Stomach (tissue), 8 donors: ENCODE measurements at regions not wholly inside any gene's neighbourhood (a gene's known extent, or its start where the extent isn't known, plus 50 kb on each side); places are given as distances from the start of the nearest gene placed in this dataset.
"Not testable (repeated sequence)": the region's sequence is repeated elsewhere in the genome, so short reads cannot be mapped to it uniquely, and the experiment has no call there.

Experiments
- DNase-seq, 2 donors: peaks; one replicate each; pipeline versions ENCODE4 v3.0.0 to v3.0.0-alpha.2; 2013 to 2019
- H3K27ac ChIP-seq, 5 donors: fragments of 200-600 bp in 4 of 5; sonication (generic) in 4 of 5; one replicate each; pipeline ENCODE4 v1.5.1; 2013 to 2019; ENCODE audit warnings: mild to moderate bottlenecking in 1 of 5, moderate library complexity in 1 of 5
- H3K27me3 ChIP-seq, 3 donors: fragments of 200-600 bp; sonication (generic); one replicate each; pipeline ENCODE4 v1.5.1; 2017 to 2019; ENCODE audit warnings: mixed run types in 1 of 3
- H3K36me3 ChIP-seq, 4 donors: fragments of 200-600 bp; sonication (generic); 1 replicate in 3 of 4; 2 replicates in 1 of 4; pipeline ENCODE4 v1.5.1; 2016 to 2019
- H3K4me1 ChIP-seq, 4 donors: fragments of 200-600 bp; sonication (generic); one replicate each; pipeline ENCODE4 v1.5.1; 2016 to 2019
- H3K4me3 ChIP-seq, 4 donors: fragments of 200-600 bp; sonication (generic) in 3 of 4; one replicate each; pipeline ENCODE4 v1.5.1; 2016 to 2019; ENCODE audit warnings: mild to moderate bottlenecking in 1 of 4
- H3K9me3 ChIP-seq, 4 donors: fragments of 200-600 bp; sonication (generic); one replicate each; pipeline ENCODE4 v1.5.1; 2016 to 2019
- EP300 ChIP-seq: sonication (generic); formaldehyde crosslinking; IDR thresholded peaks from one replicate; pipeline ENCODE4 v1.6.1; 2017; ENCODE audit warnings: antibody characterized with exemption
- POLR2A ChIP-seq, 4 donors: fragments of 450-650 bp; IDR thresholded peaks; one replicate each; pipeline ENCODE4 v1.6.1; 2016; ENCODE audit warnings: antibody characterized with exemption in 4 of 4, control low read depth in 2 of 4, mild to moderate bottlenecking in 1 of 4, moderate library complexity in 1 of 4
- POLR2AphosphoS5 ChIP-seq, 3 donors: sonication (generic); formaldehyde crosslinking; IDR thresholded peaks; one replicate each; pipeline ENCODE4 v1.6.1; 2016; ENCODE audit warnings: antibody characterized with exemption in 3 of 3
- WGBS, 5 donors: extraction: QIAGEN DNeasy Blood & Tissue Kit in 3 of 5; methylation state at CpG; one replicate each; pipeline versions ENCODE4 v1.1.5 to v1.1.7; 2013 to 2018; 5-methylcytosine and 5-hydroxymethylcytosine counted together
- intact Hi-C: fragments of 100-400 bp; cut with DNase I; formaldehyde crosslinking; loops from one replicate; pipeline ENCODE4 v1.15.1; 2023; ENCODE audit warnings: low total_unique reads
- TF ChIP-seq, protein P1 (sequence below), 7 experiments: fragments of 450-650 bp in 4 of 7; fragments of 200-600 bp in 3 of 7; sonication (generic) in 3 of 7; IDR thresholded peaks; one replicate each; pipeline ENCODE4 v1.5.1; 2016 to 2019; ENCODE audit warnings: antibody characterized with exemption in 7 of 7, control low read depth in 2 of 7, mild to moderate bottlenecking in 1 of 7
- donor health status: healthy with polysubstance abuse.
- donor health status: Bipolar disorder and iron deficiency.
- donor health status: healthy.

DNA sequence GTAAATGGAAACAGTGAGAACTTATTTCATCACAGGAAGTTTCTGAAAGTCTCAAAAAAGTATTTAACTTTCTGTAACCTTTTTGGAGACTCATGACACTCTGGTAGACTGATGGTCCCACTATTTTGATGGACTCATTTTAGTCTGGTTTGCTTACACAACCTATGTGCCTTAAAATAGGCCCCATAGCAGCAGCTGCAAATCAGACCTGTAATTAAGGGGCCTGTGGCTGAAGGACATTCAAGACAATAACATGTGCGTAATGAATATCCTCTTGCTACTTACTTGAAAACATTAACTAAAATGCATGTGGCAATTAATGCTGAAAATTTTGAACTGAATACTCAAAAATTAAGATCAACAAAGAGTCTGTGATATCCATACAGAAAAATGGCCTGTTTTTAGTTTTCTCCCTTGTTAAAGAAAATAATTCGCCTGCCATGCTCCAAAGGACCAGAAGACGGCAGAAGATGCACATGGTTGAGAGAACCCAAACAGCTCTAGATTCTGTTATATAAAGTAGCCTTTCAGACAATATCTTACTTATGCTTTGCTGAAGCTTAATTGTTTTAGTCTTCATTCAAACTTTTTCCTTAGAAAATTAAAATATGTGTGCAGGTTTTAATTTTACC, 568.5 kb downstream of the KCNA4 start:
- H3K27me3 ChIP-seq: no peaks in the 10 kb centered on the region
- intact Hi-C loops: no loop called here
- H3K27ac ChIP-seq: no peak overlapping the region
- DNase-seq: peak in 1 of 2 donors; percentile 60
- no peak overlapping the region for H3K4me3 ChIP-seq
- TF ChIP-seq, protein P1, sequence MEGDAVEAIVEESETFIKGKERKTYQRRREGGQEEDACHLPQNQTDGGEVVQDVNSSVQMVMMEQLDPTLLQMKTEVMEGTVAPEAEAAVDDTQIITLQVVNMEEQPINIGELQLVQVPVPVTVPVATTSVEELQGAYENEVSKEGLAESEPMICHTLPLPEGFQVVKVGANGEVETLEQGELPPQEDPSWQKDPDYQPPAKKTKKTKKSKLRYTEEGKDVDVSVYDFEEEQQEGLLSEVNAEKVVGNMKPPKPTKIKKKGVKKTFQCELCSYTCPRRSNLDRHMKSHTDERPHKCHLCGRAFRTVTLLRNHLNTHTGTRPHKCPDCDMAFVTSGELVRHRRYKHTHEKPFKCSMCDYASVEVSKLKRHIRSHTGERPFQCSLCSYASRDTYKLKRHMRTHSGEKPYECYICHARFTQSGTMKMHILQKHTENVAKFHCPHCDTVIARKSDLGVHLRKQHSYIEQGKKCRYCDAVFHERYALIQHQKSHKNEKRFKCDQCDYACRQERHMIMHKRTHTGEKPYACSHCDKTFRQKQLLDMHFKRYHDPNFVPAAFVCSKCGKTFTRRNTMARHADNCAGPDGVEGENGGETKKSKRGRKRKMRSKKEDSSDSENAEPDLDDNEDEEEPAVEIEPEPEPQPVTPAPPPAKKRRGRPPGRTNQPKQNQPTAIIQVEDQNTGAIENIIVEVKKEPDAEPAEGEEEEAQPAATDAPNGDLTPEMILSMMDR (IDR thresholded peaks at IDR 0.05): peak in 1 of 7 experiments; percentile 36
- no peak for TF ChIP-seq EP300
- H3K4me1 ChIP-seq: no peaks in the 10 kb centered on the region
- 39 to 61% (median 45%) methylated on average over 3 of the region's 3 CpGs for WGBS, 5 donors
- no peaks in the 10 kb centered on the region for H3K36me3 ChIP-seq
- no peaks in the 10 kb centered on the region for H3K9me3 ChIP-seq

DNA sequence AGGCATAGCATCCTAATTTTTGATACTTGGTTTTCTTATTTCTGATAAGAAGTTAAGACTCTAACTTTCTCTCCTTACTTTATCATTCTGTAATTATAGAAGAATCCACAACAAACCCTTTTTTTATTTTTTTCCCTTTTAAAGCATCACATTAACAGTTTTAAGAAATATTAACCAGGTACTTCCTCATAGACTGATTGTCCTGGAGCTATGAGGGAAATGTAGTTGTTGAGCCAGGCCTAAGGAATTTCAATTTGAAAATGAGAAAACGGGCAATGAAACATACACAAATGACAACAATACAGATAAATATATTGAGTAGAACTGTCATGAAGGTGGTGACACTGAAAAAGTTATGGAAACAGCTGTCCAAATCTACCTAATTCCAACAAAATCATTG, 569.0 kb downstream of the KCNA4 start:
- H3K4me1 ChIP-seq: no peaks in the 10 kb centered on the region
- TF ChIP-seq POLR2AphosphoS5 (IDR thresholded peaks at IDR 0.05): no peak
- no peak for TF ChIP-seq EP300
- no peak for TF ChIP-seq POLR2A (IDR thresholded peaks at IDR 0.05)
- TF ChIP-seq, protein P1 (IDR thresholded peaks at IDR 0.05): no peak
- WGBS, 5 donors: 73 to 86% (median 79%) methylated on average over 1 of the region's 1 CpG
- no peak for DNase-seq
- no peak overlapping the region for H3K27ac ChIP-seq
- H3K36me3 ChIP-seq: no peaks in the 10 kb centered on the region
- no peak overlapping the region for H3K4me3 ChIP-seq
- intact Hi-C loops: no loop called here
- H3K9me3 ChIP-seq: no peaks in the 10 kb centered on the region
- no peaks in the 10 kb centered on the region for H3K27me3 ChIP-seq

DNA sequence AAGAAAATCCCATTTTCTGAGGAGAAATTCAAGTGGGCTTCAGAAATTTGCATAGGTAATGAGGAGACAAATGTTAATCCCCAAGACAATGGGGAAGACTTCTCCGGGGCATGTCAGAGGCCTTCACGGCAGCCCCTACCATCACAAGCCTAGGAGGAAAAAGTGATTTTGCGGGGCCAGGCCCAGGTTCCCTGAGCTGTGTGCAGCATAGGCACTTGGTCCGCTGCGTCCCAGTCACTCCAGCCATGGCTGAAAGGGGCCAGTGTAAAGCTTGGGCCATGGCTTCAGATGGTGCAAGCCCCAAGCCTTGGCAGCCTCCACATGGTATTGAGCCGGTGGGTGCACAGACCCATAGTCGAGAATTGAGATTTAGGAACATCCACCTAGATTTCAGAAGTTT, 570.7 kb downstream of the KCNA4 start:
- DNase-seq: no peak
- no peak overlapping the region for H3K4me3 ChIP-seq
- no peaks in the 10 kb centered on the region for H3K9me3 ChIP-seq
- H3K27me3 ChIP-seq: no peaks in the 10 kb centered on the region
- H3K36me3 ChIP-seq: no peaks in the 10 kb centered on the region
- no peak for TF ChIP-seq POLR2A (IDR thresholded peaks at IDR 0.05)
- no peak for TF ChIP-seq EP300
- TF ChIP-seq, protein P1 (IDR thresholded peaks at IDR 0.05): no peak
- TF ChIP-seq POLR2AphosphoS5 (IDR thresholded peaks at IDR 0.05): no peak
- WGBS, 5 donors: 88 to 97% (median 93%) methylated on average over 7 of the region's 7 CpGs
- no peaks in the 10 kb centered on the region for H3K4me1 ChIP-seq
- intact Hi-C loops: no loop called here
- no peak overlapping the region for H3K27ac ChIP-seq

DNA sequence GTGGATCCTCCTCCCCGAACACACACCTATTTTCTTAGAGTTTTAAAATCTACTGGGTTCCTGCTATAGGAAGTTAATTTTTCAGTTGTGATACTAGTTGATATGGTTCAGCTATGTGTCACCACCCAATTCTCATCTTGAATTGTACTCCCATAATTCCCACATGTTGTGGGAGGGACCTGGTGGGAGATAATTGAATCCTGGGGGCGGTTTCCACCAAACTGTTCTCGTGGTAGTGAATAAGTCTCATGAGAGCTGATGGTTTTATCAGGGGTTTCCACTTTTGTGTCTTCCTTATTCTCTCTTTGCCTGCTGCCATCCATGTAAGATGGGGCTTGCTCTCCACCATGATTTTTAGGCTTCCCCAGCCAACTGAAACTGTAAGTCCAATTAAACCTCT, 571.6 kb downstream of the KCNA4 start:
- DNase-seq: not testable (repeated sequence)
- 79 to 93% (median 85%) methylated on average over 3 of the region's 3 CpGs for WGBS, 5 donors

DNA sequence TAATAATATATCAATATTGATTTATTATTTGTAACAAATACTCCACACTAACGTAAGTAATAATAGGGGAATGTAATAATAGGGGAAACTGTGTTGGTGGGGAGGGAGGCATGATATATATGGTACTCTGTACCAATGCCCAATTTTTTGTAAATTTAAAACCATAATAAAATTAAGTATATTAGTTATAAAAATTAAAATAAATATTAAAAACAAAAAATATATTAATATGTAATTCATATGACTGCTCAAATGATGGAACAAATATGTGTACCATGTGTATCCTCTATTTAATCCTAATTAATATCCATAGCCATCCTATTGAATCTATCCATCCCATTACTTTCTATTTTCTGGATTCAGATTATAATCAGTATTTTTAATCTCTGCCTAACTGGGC, 578.0 kb downstream of the KCNA4 start:
- H3K27me3 ChIP-seq: no peaks in the 10 kb centered on the region
- TF ChIP-seq POLR2A (IDR thresholded peaks at IDR 0.05) (no peak), EP300 (no peak), POLR2AphosphoS5 (IDR thresholded peaks at IDR 0.05) (no peak)
- TF ChIP-seq, protein P1 (IDR thresholded peaks at IDR 0.05): no peak
- no peaks in the 10 kb centered on the region for H3K36me3 ChIP-seq
- no peaks in the 10 kb centered on the region for H3K4me1 ChIP-seq
- DNase-seq: no peak
- WGBS, 5 donors: 70 to 89% (median 76%) methylated on average over 1 of the region's 1 CpG
- no peak overlapping the region for H3K4me3 ChIP-seq
- no peak overlapping the region for H3K27ac ChIP-seq
- intact Hi-C loops: no loop called here
- no peaks in the 10 kb centered on the region for H3K9me3 ChIP-seq

More for the DNA sequence above, 571.6 kb downstream of the KCNA4 start:
- H3K27me3 ChIP-seq, H3K9me3 ChIP-seq, intact Hi-C loops, H3K27ac ChIP-seq, H3K36me3 ChIP-seq, H3K4me3 ChIP-seq, H3K4me1 ChIP-seq: not testable (repeated sequence)
